HG02763 (cell line): ENCODE measurements at regions not wholly inside any gene's neighbourhood (a gene's known extent, or its start where the extent isn't known, plus 50 kb on each side); places are given as distances from the start of the nearest gene placed in this dataset.
A peak's percentile ranks its signal among the peaks of the same experiment; 100 is the strongest.
"Not testable (repeated sequence)": the region's sequence is repeated elsewhere in the genome, so short reads cannot be mapped to it uniquely, and the experiment has no call there.

Experiments
- ATAC-seq: cut with Tn5 transposase; IDR thresholded peaks from one replicate; pipeline ENCODE4 v1.9.1; 2021; ENCODE audit warnings: mild to moderate bottlenecking, moderate library complexity; ENCODE audit not compliant: unreplicated experiment

DNA sequence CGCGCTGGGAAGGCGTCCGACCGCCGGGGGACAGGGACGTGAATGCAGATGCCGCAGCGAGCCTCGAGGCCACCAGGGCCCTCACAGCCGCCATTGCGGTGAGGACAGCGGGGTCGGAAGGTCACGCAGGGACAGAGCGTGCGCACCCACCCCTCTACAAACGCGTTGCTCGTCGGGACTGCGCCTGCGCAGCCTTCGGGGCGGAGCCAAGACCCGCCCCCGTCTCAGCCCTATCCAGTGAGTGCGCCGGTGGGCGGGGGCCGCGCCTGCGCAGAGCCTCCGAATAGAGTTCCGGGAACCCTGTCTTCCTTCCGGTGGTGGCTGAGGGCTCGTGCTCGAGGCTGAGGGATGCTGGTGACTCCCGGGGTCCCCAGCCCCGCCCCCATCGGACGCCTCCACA, 5393.1 kb upstream of the TPTE start:
- peak; percentile 97 for ATAC-seq

DNA sequence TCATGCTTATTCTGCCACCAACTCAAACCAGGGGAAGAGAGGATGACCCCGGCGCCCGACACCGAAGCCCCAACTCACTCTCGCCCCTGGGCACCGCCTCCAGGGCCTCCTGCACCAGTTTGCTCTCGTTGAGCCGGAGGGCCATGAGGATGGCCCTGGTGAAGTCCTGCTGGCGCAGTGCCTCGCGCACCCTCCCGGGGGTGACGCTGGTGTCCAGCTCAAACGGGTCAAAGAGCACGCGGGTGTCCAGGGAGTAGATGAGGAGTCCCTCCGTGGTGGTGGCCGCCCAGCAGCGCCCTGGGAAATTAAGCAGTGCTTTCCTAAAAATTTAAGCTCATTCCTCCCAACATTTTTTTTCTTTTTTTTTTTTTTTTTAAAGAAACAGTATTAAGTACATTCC, 5387.6 kb upstream of the TPTE start:
- ATAC-seq = not testable (repeated sequence)

DNA sequence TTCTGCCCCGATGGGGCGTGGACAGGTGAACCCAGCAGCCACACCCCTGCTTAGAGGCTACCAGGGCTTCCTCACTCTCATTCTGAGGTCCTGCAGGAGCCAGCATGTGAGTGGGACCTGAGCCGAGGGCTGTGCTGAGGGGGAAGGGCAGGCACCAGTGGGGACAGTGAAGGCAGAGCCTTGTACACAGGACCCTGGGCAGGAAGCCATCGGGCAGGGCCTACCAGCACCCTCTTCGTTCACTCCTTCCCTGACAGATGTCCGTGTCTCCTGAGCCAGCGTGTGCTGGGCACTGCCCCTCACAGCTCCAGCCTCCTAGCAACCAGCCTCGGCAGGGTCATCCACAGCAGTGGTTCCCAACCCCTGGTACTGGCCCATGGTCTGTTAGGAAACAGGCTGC, 5385.0 kb upstream of the TPTE start:
- not testable (repeated sequence) for ATAC-seq

DNA sequence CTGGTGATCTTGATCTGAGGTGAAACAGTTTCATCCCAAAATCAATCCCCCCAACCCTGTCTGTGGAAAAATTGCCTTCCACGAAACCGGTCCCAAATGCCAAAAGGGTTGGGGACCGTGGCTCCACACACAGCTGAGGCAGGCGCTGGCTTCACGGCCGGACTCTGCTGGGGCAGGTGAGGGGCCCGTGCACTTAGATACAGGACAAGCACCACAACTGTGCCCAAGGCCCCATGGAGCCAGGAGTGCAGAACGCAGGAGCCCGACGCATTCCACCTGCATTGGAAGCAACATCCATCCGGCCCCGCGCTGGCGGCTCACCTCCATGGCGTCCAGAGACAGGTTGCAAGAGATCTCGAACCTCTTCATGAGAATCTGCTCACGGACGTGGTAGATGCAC, 5384.4 kb upstream of the TPTE start:
- ATAC-seq = not testable (repeated sequence)

DNA sequence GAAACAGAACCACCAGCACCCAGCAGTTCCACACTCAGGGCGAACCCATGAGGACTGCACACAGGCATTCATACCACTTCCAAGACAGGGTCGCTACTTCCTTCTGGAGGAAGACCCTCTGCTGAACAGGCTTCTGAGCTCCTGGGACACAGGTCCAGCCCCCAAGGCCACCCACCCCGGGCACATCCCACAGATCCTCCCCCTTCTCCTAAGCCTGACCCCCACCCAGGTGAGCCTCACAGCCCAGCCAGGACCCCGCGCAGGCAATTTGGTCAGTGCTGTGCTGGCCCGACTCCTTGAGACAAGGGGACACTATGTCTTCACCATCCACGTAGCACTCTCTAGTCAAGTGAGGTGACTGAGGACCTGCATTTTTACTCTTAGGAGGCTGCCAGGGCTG, 5382.7 kb upstream of the TPTE start:
- not testable (repeated sequence) for ATAC-seq

DNA sequence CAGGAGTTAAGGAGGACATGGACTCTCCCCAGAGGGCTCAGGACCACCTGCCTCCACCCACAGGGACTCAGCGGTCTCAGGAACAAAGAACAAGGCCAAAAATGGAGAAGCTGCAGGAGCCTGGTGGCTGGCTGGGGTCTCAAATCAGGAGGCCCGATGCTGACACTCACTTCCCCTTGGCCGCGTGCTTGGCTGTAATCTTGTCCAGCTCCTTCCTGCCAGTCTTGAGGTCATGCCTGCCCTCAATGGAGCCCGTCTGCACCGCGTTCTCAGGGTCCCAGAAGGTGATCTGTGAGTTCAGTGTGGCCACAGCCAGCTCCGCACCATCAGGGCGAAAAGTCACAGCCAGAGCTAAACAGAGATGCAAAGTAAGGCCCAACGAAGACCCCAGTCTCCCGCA, 5381.9 kb upstream of the TPTE start:
- ATAC-seq = not testable (repeated sequence)

DNA sequence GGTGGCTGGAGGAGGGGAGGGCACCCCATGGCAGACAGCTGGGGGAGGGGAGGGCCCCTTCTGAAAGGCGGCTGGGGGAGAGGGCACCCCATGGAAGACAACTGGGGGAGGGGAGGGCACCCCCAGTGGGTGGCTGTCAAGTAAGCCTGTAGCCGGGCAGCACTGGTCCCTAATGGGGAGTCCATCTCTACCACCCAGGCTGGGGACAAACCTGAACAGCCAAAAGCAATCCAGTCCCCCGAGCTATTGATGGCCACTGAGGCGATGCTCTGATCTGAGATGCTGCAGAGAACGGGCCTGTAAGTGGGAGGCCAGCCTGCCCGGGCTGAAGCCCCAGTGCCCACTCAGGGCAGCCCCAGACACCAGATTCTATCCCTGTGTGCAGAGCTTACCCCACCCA, 5378.4 kb upstream of the TPTE start:
- ATAC-seq = not testable (repeated sequence)

DNA sequence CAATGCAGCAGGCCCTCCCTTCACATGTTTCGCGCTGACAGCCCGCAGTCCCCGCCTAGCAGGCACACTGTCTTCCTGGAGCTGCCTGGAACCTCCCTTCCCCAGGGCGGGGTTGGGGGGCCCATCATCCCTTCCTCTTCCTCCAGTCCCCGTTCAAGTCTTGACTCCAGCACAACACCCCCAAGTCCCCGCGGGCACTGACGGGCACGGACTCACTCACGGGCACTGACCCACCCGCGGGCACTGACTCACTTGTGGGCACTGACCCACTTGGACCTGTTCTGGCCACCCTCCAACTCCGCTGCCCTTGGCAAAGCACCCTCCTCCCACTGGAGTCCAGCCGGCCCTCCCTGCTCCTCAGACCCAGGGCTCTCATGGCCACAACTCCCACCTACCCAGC, 5376.7 kb upstream of the TPTE start:
- ATAC-seq = not testable (repeated sequence)

DNA sequence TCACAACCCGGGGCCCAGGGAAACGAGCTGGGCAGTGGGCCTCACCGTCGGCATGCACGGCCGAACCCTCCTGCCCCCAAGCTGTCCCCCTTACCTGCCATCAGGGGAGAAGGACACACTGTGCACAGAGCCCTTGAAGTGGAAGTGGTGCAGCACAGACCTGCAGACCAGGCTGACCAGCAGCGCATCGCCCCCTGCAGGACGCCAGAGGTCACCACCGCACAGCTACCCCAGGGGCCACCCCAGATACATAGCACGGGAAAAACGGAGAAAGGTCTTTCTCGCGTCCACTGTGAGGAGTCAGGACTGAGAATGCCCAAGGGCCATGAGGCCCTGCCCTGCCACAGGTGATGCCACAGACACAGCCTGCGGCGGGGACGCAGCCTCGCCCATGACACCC, 5373.7 kb upstream of the TPTE start:
- not testable (repeated sequence) for ATAC-seq

DNA sequence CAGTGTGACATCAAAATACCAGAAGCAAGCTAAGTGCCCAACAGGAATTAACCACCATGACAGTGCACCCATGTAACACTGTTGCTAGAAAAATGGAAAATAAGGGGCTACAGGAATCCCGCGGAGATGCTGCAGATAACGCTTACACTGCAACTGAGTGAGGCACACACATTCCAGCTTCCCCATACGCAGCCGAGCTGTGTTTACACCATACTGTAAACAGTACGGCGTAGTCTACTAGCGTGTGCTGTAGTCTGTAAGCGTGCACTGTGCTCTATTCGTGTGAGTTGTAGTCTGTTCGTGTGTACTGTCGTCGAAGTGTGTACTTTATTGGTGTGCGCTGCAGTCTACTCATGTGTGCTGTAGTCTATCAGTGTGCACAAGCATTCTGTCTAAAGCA, 5372.2 kb upstream of the TPTE start:
- ATAC-seq = not testable (repeated sequence)

DNA sequence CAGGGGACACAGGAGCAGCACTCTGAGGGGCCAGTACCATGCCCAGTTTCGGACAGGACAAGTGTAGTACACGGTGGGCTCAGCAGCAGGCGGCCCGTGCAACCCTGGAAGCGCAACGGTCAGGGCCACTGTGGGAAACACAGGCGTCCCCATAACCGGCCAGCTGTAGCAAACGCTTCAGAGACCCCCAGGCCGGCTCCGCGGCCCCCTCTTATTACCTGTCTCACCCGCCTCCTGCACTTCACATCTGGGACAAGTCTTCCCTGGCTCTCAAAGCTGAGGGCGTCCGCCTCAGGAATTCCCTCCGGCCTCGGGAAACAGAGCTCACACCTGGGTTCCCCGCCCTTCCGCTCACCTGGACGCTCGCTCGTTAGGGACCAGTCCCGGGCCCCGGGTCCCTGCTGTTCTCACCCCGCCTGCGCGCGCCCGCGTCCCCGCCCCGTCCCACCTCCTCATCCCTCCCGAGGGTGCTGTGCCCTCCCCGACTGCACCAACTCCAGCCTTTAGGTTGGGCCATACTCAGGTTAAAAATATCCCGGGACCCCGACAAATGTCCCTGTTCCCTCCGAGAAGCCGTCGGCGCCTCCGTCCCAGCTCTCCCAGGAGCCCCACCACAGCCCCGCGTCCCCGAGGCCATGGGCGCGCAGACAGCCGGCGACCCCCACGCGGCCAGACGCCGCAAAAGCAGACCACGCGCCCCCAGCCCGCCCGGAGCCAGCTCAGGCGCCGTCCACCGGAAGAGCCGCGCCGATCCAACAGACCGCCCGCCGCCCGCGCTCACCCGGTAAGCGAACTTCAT, 5367.3 kb upstream of the TPTE start:
- ATAC-seq = not testable (repeated sequence)

DNA sequence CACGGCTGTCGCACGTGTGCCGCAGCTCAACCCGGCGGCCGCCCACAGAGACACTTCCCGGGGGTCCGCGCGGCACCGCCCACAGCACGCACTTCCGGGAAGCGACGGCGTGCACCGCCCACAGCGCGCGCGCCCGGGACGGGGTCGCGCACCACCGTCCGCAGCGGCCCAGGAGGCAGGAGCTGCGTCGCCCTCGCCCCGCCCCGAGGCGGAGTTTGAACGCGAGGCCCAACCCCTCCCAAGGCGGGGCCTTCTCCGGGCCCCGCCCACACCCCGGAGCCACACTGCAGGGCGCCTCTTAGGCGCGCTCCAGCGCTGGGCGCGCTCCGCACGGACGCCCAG, 5366.8 kb upstream of the TPTE start:
- ATAC-seq = peak; percentile 77

DNA sequence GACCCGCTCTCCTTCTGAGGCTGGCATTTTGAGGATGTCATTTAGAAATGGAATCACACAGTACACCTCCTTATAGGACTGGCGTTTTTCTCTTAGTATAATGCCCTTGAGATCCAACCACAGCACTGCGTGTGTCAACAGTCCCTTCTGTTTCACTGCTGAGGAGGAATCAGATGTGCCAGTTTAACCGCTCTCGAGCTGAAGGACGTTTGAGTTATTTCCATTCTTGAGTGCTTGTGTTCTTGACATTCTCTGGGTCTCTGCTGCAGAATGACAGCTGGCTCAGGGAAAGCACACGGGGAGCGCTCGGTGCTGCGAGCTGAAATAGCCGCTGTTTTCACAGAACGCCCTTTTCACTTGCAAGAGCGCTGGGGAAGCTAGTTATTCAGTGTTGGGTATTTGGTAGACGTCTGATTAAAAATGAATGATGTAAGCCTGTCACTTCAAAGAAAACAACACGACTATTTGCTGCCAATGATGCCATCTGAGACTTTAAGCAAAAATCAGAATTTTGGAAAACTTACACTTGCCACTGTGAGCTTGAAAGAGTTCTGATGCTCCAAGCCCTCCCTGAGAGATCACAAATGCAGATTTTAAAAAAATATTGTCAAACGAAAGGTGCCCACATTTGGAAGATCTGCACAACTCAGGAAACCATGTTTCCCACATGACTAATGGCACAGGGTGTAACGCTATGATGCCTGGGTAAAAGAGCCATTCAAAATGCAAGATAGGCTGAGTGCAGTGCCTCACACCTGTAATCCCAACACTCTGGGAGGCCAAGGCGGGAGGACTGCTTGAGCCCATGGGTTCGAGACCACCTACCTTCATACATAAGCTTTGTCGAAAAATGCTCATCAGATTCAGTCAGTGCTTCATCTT, 5358.4 kb upstream of the TPTE start:
- ATAC-seq = not testable (repeated sequence)

DNA sequence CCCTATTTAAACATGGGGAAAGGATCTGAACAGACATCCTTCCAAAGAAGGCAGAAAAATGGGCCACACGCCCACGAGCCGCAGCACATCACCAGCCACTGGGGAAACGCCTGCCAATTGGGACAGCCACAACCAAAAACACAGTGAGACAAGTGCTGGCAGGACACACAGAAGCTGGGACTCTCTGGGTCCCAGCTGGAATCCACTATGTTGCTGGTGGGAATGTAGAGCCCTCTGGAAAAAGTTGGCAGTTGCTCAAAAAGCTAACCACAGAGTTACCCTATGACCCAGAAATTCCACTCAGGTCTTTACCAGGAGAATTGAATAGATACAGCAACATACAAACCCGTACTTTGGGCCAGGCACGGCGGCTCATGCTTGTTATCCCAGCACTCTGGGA, 5355.6 kb upstream of the TPTE start:
- ATAC-seq = not testable (repeated sequence)
